BJ (cell line): ENCODE measurements at regions not wholly inside any gene's neighbourhood (a gene's known extent, or its start where the extent isn't known, plus 50 kb on each side); places are given as distances from the start of the nearest gene placed in this dataset.

Source experiments
- CTCF ChIA-PET: fragments of 350-600 bp; formaldehyde crosslinking; extraction: SDS; loops from one replicate; lab custom pipeline; 2021; ENCODE audit warnings: antibody characterized with exemption, inconsistent platforms; lab: Yijun Ruan, JAX
- POLR2A ChIA-PET: fragments of 300-600 bp; sonication (Branson Sonifier 250); formaldehyde crosslinking; extraction: SDS; loops from one replicate; lab custom pipeline; 2021; ENCODE audit warnings: antibody characterized with exemption; lab: Charles Lee
- DNase-seq: peaks from one replicate; pipeline ENCODE4 v3.0.0-alpha.2; 2011; ENCODE audit warnings: low read depth
- H3K27me3 ChIP-seq: 2 replicates; pipeline ENCODE4 v1.6.0; 2011; ENCODE audit warnings: low read length; ENCODE audit not compliant: control insufficient read depth, insufficient read depth
- H3K36me3 ChIP-seq: 2 replicates; pipeline ENCODE4 v1.5.1; 2011; ENCODE audit warnings: low read length; ENCODE audit not compliant: control insufficient read depth, insufficient read depth
- H3K4me3 ChIP-seq: 2 replicates; pipeline ENCODE4 v1.5.1; 2011; ENCODE audit warnings: low read depth, mild to moderate bottlenecking, control low read depth, low read length
- CTCF ChIP-seq: IDR thresholded peaks from 2 replicates; pipeline ENCODE4 v1.5.1; 2011; ENCODE audit warnings: low read depth, mild to moderate bottlenecking, control low read depth, inconsistent platforms, low read length, moderate library complexity; ENCODE audit not compliant: insufficient read depth

DNA sequence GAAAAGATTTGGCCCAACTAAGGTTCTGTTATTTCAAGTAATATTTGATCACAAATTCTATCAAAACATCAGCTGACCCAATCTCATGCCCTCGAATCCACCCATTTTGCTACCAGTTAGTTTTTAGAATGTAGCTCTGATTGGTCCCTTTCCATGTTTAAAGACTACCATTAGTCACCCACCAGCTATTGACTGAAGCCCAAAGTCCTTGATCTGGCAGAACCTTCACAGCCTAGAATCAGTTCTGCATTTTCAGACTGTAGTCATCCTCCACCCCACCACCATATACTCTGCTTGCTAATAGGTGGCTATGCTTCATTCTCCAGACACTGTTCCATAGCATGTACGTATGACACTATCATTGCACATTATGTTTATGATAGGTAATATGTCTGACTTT, 182.2 kb upstream of the TARS1 start:
- CTCF ChIA-PET, result interaction anchor here (0.7 to 1.8 kb wide), 5 partner anchors 9 to 85 kb away, joined by 3 to 5 read pairs (median 3); no protein-coding TSS in a partner anchor

GRCh38 chr5:33260098-33260497, 180.7 kb upstream of the TARS1 start:
- H3K27me3 ChIP-seq, result no peaks in the 10 kb centered on the region
- no peak overlapping the region for H3K4me3 ChIP-seq
- CTCF ChIA-PET, result interaction anchor here (0.7 to 0.8 kb wide), 2 partner anchors 52 to 120 kb away, joined by 3 read pairs; no protein-coding TSS in a partner anchor
- no peak for DNase-seq
- POLR2A ChIA-PET, result no interaction called here
- no peaks in the 10 kb centered on the region for H3K36me3 ChIP-seq
- TF ChIP-seq CTCF, result no peak

More for the DNA sequence above, 182.2 kb upstream of the TARS1 start:
- Histone ChIP-seq H3K27me3 (no peaks in the 10 kb centered on the region), H3K36me3 (no peaks in the 10 kb centered on the region), H3K4me3 (no peak overlapping the region)
- DNase-seq, result no peak
- POLR2A ChIA-PET, result interaction anchor here (0.8 kb wide), 1 partner anchor 30 kb away, joined by 3 read pairs; no protein-coding TSS in a partner anchor
- no peak for TF ChIP-seq CTCF

DNA sequence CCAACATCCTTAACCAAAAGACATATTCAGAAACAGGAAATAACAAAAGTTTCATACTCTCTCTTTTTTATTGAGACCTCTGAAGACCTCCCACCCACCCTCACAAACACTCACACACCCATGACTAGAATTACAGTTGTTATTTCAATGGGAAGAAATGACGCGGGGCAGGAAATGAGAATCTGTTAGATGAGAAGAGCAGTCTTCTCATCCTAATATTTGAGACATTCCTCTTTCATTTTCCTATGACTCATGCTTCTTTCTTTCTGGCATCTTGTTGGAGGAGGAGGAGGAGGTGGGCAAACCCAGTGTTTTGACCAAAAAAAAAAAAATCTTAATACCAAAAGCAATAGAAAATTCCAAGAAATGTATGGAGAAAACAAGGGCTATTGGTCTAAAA, 179.5 kb upstream of the TARS1 start:
- TF ChIP-seq CTCF, result no peak
- Histone ChIP-seq H3K36me3 (no peaks in the 10 kb centered on the region), H3K4me3 (no peak overlapping the region), H3K27me3 (no peaks in the 10 kb centered on the region)
- CTCF ChIA-PET, result no interaction called here
- POLR2A ChIA-PET, result no interaction called here
- peak; percentile 61 for DNase-seq

GRCh38 chr5:33261747-33262146, 179.0 kb upstream of the TARS1 start:
- no peak for DNase-seq
- ChIA-PET CTCF (no interaction called here), POLR2A (no interaction called here)
- Histone ChIP-seq H3K36me3 (no peaks in the 10 kb centered on the region), H3K27me3 (no peaks in the 10 kb centered on the region), H3K4me3 (no peak overlapping the region)
- no peak for TF ChIP-seq CTCF

- no peaks in the 10 kb centered on the region for H3K27me3 ChIP-seq
- DNase-seq, result no peak
- H3K36me3 ChIP-seq, result no peaks in the 10 kb centered on the region
- ChIA-PET CTCF (no interaction called here), POLR2A (no interaction called here)
- no peak overlapping the region for H3K4me3 ChIP-seq
- TF ChIP-seq CTCF, result no peak
Measured at GRCh38 chr5:33267801-33268200, 173.0 kb upstream of the TARS1 start.
